Suprapubic skin (tissue), 4 donors: ENCODE measurements at regions not wholly inside any gene's neighbourhood (a gene's known extent, or its start where the extent isn't known, plus 50 kb on each side); places are given as distances from the start of the nearest gene placed in this dataset.

Source experiments
- DNase-seq, 2 donors: peaks; one replicate each; pipeline ENCODE4 v3.0.0-alpha.2; 2019; ENCODE audit warnings: low spot score in 2 of 2
- H3K27ac ChIP-seq: fragments of 200-600 bp; sonication (generic); one replicate; pipeline ENCODE4 v1.5.1; 2019
- H3K27me3 ChIP-seq: fragments of 200-600 bp; sonication (generic); one replicate; pipeline ENCODE4 v1.5.1; 2019
- H3K36me3 ChIP-seq: fragments of 200-600 bp; sonication (generic); one replicate; pipeline ENCODE4 v1.5.1; 2019
- H3K4me1 ChIP-seq: fragments of 200-600 bp; sonication (generic); one replicate; pipeline ENCODE4 v1.5.1; 2019
- H3K4me3 ChIP-seq: fragments of 200-600 bp; sonication (generic); one replicate; pipeline ENCODE4 v1.5.1; 2019; ENCODE audit warnings: mild to moderate bottlenecking
- H3K9me3 ChIP-seq: fragments of 200-600 bp; sonication (generic); one replicate; pipeline ENCODE4 v1.5.1; 2019
- EP300 ChIP-seq: sonication (generic); formaldehyde crosslinking; IDR thresholded peaks from one replicate; pipeline ENCODE4 v1.6.1; 2017; ENCODE audit warnings: antibody characterized with exemption
- POLR2A ChIP-seq, 2 donors: fragments of 450-650 bp; IDR thresholded peaks; one replicate each; pipeline ENCODE4 v1.6.1; 2017; ENCODE audit warnings: antibody characterized with exemption in 2 of 2, mild to moderate bottlenecking in 2 of 2, moderate library complexity in 2 of 2
- POLR2AphosphoS5 ChIP-seq, 3 donors: sonication (generic); formaldehyde crosslinking; IDR thresholded peaks; one replicate each; pipeline ENCODE4 v1.6.1; 2017; ENCODE audit warnings: antibody characterized with exemption in 3 of 3
- WGBS: methylation state at CpG from one replicate; pipeline ENCODE4 v1.1.5; 2018; 5-methylcytosine and 5-hydroxymethylcytosine counted together
- TF ChIP-seq, protein P1 (sequence below), 2 donors: fragments of 200-600 bp in 1 of 2; fragments of 450-650 bp in 1 of 2; sonication (generic) in 1 of 2; IDR thresholded peaks; one replicate each; pipeline ENCODE4 v1.5.1; 2016 to 2019; ENCODE audit warnings: antibody characterized with exemption in 2 of 2, mild to moderate bottlenecking in 1 of 2, moderate library complexity in 1 of 2

DNA sequence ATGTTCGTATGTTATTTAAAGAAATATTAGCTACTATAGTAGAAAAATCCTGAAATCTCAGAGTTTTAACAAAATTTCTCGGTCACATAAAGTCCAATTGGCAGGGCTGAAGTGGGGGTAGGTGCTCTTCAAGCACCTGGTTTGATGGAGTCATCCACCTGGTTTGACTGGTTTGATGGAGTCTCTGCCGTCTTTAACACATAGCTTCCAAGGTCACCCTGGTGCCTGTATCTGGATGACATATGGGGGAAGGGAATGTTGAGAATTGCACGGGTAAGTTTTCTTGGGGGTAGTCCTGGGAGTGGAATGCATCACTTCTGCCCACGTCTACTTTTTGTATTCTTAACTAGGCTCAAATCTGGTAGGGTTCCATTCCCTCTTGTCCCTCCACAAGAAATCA lies 351.2 kb downstream of the SH3GL2 start:
- no peak overlapping the region for H3K4me3 ChIP-seq
- no peak for TF ChIP-seq POLR2AphosphoS5 (IDR thresholded peaks at IDR 0.05)
- no peak for TF ChIP-seq EP300
- no peak for TF ChIP-seq POLR2A (IDR thresholded peaks at IDR 0.05)
- TF ChIP-seq, protein P1, sequence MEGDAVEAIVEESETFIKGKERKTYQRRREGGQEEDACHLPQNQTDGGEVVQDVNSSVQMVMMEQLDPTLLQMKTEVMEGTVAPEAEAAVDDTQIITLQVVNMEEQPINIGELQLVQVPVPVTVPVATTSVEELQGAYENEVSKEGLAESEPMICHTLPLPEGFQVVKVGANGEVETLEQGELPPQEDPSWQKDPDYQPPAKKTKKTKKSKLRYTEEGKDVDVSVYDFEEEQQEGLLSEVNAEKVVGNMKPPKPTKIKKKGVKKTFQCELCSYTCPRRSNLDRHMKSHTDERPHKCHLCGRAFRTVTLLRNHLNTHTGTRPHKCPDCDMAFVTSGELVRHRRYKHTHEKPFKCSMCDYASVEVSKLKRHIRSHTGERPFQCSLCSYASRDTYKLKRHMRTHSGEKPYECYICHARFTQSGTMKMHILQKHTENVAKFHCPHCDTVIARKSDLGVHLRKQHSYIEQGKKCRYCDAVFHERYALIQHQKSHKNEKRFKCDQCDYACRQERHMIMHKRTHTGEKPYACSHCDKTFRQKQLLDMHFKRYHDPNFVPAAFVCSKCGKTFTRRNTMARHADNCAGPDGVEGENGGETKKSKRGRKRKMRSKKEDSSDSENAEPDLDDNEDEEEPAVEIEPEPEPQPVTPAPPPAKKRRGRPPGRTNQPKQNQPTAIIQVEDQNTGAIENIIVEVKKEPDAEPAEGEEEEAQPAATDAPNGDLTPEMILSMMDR (IDR thresholded peaks at IDR 0.05) = no peak
- no peak overlapping the region for H3K27ac ChIP-seq
- no peaks in the 10 kb centered on the region for H3K27me3 ChIP-seq
- no peak for DNase-seq
- WGBS = 66% methylated on average over 5 of the region's 5 CpGs
- no peaks in the 10 kb centered on the region for H3K9me3 ChIP-seq
- H3K4me1 ChIP-seq = no peaks in the 10 kb centered on the region
- no peaks in the 10 kb centered on the region for H3K36me3 ChIP-seq

DNA sequence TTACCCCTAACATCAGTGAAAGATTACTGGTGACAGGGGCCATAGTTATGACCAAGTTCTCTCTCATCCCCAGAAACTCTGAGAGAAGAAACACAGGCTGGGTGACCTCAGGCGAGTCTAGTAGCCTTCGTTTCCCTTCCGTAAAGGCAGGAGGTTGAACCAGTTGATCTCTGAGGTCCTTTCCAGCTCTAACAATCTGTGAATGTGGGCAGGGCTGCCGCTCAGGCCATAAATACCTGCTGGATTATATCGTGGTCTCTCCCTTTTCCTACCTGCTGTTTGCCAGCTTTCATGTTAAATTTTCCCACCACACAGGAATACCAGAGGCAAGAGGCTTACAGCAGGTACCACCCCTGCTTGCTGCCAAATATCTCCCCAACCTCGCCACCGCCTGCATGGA lies 357.5 kb downstream of the SH3GL2 start:
- no peaks in the 10 kb centered on the region for H3K9me3 ChIP-seq
- H3K27ac ChIP-seq = no peak overlapping the region
- no peak for DNase-seq
- TF ChIP-seq, protein P1 (IDR thresholded peaks at IDR 0.05) = no peak
- TF ChIP-seq EP300 (no peak), POLR2AphosphoS5 (IDR thresholded peaks at IDR 0.05) (no peak), POLR2A (IDR thresholded peaks at IDR 0.05) (no peak)
- H3K27me3 ChIP-seq = no peaks in the 10 kb centered on the region
- no peak overlapping the region for H3K4me3 ChIP-seq
- no peaks in the 10 kb centered on the region for H3K36me3 ChIP-seq
- 73% methylated on average over 7 of the region's 7 CpGs for WGBS
- H3K4me1 ChIP-seq = no peaks in the 10 kb centered on the region

DNA sequence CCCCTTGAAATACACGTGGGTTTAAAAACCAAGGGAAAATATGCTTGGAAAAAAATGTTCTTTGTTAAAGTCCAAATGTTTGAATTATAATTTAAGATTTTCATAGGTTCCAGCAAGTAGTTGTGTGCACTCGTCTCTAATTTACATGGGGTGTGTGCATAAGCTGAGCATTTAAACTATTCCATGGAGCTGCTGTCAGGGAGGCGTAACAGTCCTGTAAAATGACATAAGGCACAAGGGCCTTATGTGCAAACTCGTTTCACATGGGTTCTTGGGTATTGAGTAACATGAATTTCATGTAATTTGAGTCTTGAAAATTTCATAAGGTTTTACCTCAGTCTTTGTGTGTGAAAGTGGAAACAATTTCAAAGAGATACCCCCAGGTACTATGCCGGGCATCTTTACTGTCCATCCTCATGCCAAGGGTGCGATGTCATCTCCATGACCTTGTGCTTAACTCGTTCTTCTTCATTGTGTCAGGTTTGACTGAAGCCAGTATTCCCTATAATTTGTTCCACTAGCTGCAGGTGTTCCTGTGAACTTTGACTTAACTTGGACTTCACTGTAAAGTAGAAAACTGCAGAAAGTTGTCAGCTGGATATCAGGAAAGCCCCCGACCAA lies 359.3 kb downstream of the SH3GL2 start:
- H3K4me3 ChIP-seq = no peak overlapping the region
- H3K27ac ChIP-seq = no peak overlapping the region
- no peaks in the 10 kb centered on the region for H3K9me3 ChIP-seq
- no peaks in the 10 kb centered on the region for H3K36me3 ChIP-seq
- DNase-seq = no peak
- TF ChIP-seq, protein P1 (IDR thresholded peaks at IDR 0.05) = no peak
- TF ChIP-seq EP300 (no peak), POLR2A (IDR thresholded peaks at IDR 0.05) (no peak), POLR2AphosphoS5 (IDR thresholded peaks at IDR 0.05) (no peak)
- no peaks in the 10 kb centered on the region for H3K27me3 ChIP-seq
- H3K4me1 ChIP-seq = no peaks in the 10 kb centered on the region
- 58% methylated on average over 8 of the region's 8 CpGs for WGBS

DNA sequence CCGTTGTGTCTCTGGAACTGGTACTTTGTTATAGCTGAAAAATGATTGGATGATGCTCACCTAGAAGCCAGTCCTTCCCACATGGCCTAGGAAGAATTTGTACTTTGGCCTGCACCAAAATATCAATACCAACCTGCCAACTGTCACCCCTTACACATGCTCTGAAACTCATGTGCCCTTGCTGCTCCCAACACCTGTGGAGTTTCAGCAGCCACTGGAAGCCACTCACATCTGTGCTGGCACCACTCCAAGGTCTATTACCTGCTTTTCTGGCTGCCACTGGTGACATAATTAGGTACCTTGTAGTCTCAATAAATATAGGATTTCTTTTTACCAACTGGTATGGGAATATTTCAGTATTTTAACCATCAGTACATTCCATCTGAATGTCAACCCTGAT lies 363.6 kb downstream of the SH3GL2 start:
- 96% methylated on average over 1 of the region's 1 CpG for WGBS
- H3K4me3 ChIP-seq = no peak overlapping the region
- DNase-seq = no peak

DNA sequence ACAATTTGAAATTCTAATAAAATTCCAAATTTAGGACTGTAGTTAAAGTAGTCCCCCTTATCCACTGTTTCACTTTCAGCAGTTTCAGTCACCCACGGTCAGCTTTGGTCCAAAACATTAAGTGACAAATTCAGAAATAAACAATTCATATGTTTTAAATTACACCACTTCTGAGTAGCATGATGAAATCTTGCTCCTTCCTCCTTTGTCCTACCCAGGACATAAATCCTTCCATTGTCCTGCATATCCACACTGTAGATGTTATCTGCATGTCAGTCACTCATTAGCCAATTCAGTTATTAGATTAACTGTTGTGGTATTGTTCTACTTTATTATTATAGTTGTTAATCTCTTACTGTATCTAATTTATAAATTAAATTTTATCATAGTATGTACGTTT lies 376.5 kb downstream of the SH3GL2 start:
- Histone ChIP-seq H3K4me1 (no peaks in the 10 kb centered on the region), H3K36me3 (no peaks in the 10 kb centered on the region), H3K4me3 (no peak overlapping the region), H3K27me3 (no peaks in the 10 kb centered on the region), H3K9me3 (no peaks in the 10 kb centered on the region), H3K27ac (no peak overlapping the region)
- DNase-seq = no peak
- TF ChIP-seq, protein P1 (IDR thresholded peaks at IDR 0.05) = no peak
- TF ChIP-seq POLR2A (IDR thresholded peaks at IDR 0.05) = no peak
- 69% methylated on average over 2 of the region's 2 CpGs for WGBS

More for the DNA sequence above, 363.6 kb downstream of the SH3GL2 start:
- Histone ChIP-seq H3K36me3 (no peaks in the 10 kb centered on the region), H3K27me3 (no peaks in the 10 kb centered on the region), H3K9me3 (no peaks in the 10 kb centered on the region), H3K27ac (no peak overlapping the region), H3K4me1 (no peaks in the 10 kb centered on the region)
- TF ChIP-seq POLR2A (IDR thresholded peaks at IDR 0.05) = no peak
- no peak for TF ChIP-seq EP300
- TF ChIP-seq, protein P1 (IDR thresholded peaks at IDR 0.05) = no peak
- TF ChIP-seq POLR2AphosphoS5 (IDR thresholded peaks at IDR 0.05) = no peak
